IMR-90 (cell line): ENCODE measurements at regions not wholly inside any gene's neighbourhood (a gene's known extent, or its start where the extent isn't known, plus 50 kb on each side); places are given as distances from the start of the nearest gene placed in this dataset.

Source experiments
- ATAC-seq: fragments of 200-7000 bp; cut with Tn5 transposase; 2 replicates; pipeline ENCODE4 v1.9.1; 2020; ENCODE audit warnings: low read depth, mild to moderate bottlenecking, moderate library complexity
- BruUV-seq: library from RNA; stranded (reverse); fragments of 400-500 nt; replicated peaks from 2 replicates; lab custom pipeline; 2021; lab: Mats Ljungman, UMichigan
- CTCF ChIA-PET: fragments of 300-600 bp; formaldehyde crosslinking; extraction: SDS; loops from one replicate; lab custom pipeline; 2021; ENCODE audit warnings: antibody characterized with exemption; lab: Yijun Ruan, JAX
- POLR2A ChIA-PET: fragments of 300-600 bp; sonication (Branson Sonifier 250); formaldehyde crosslinking; loops from one replicate; lab custom pipeline; 2022; ENCODE audit warnings: antibody characterized with exemption; ENCODE audit not compliant: unreplicated experiment; lab: Charles Lee
- DNase-seq: peaks from one replicate; pipeline ENCODE4 v3.0.0; 2013
- H2AFZ ChIP-seq: replicated peaks from 2 replicates; pipeline ENCODE3; 2013; ENCODE audit warnings: low read length, mild to moderate bottlenecking; ENCODE audit not compliant: poor library complexity
- H2AK5ac ChIP-seq: 2 replicates; pipeline ENCODE4 v1.6.1; 2013; ENCODE audit warnings: low read depth, low read length, inconsistent platforms
- H2AK9ac ChIP-seq: replicated peaks from 2 replicates; pipeline ENCODE3; 2013; ENCODE audit warnings: mild to moderate bottlenecking, low read depth, low read length, moderate library complexity; ENCODE audit not compliant: poor library complexity
- H2BK120ac ChIP-seq: 2 replicates; pipeline ENCODE4 v1.6.1; 2013; ENCODE audit warnings: low read depth, low read length, inconsistent platforms
- H2BK15ac ChIP-seq: 3 replicates; pipeline ENCODE4 v1.6.1; 2013; ENCODE audit warnings: low read depth, low read length, inconsistent platforms
- H2BK20ac ChIP-seq: 2 replicates; pipeline ENCODE4 v1.6.1; 2013; ENCODE audit warnings: low read depth, mild to moderate bottlenecking, inconsistent platforms, low read length, moderate library complexity
- H2BK5ac ChIP-seq: 2 replicates; pipeline ENCODE4 v1.6.1; 2013; ENCODE audit warnings: mild to moderate bottlenecking, low read depth, low read length, inconsistent platforms; ENCODE audit not compliant: poor library complexity, severe bottlenecking
- H3K14ac ChIP-seq: replicated peaks from 2 replicates; pipeline ENCODE4 v1.6.1; 2013; ENCODE audit warnings: low read depth, low read length, inconsistent platforms
- H3K18ac ChIP-seq: 2 replicates; pipeline ENCODE4 v1.6.1; 2013; ENCODE audit warnings: low read depth, low read length, control low read depth
- H3K23ac ChIP-seq: 2 replicates; pipeline ENCODE4 v1.6.1; 2013; ENCODE audit warnings: low read depth, low read length, inconsistent platforms
- H3K27ac ChIP-seq: 2 replicates; pipeline ENCODE4 v1.5.1; 2013; ENCODE audit warnings: mild to moderate bottlenecking, control low read depth, low read length; ENCODE audit not compliant: insufficient read depth
- H3K27me3 ChIP-seq: 2 replicates; pipeline ENCODE4 v1.6.1; 2013; ENCODE audit warnings: low read length; ENCODE audit not compliant: control insufficient read depth, insufficient read depth
- H3K36me3 ChIP-seq: 2 replicates; pipeline ENCODE4 v1.6.1; 2013; ENCODE audit warnings: low read length, mixed read lengths; ENCODE audit not compliant: control insufficient read depth, insufficient read depth
- H3K4ac ChIP-seq: 2 replicates; pipeline ENCODE4 v1.6.1; 2013; ENCODE audit warnings: low read depth, low read length, inconsistent platforms
- H3K4me1 ChIP-seq: 2 replicates; pipeline ENCODE4 v1.6.1; 2013; ENCODE audit warnings: low read length, mixed read lengths; ENCODE audit not compliant: control insufficient read depth, insufficient read depth
- H3K4me2 ChIP-seq: 2 replicates; pipeline ENCODE4 v1.6.1; 2013; ENCODE audit warnings: low read depth, mild to moderate bottlenecking, control low read depth, low read length, moderate library complexity
- H3K4me3 ChIP-seq: 2 replicates; pipeline ENCODE4 v1.5.1; 2013; ENCODE audit warnings: low read depth, mild to moderate bottlenecking, control low read depth, low read length, moderate library complexity; ENCODE audit not compliant: insufficient read depth
- H3K56ac ChIP-seq: 2 replicates; pipeline ENCODE4 v1.6.1; 2013; ENCODE audit warnings: low read length, inconsistent platforms; ENCODE audit not compliant: insufficient read depth; ENCODE audit errors: extremely low read depth
- H3K79me1 ChIP-seq, 2 experiments: 2 replicates each; pipeline ENCODE4 v1.6.1; 2013; ENCODE audit warnings: low read length in 2 of 2, inconsistent platforms in 1 of 2, low read depth in 1 of 2
- H3K9ac ChIP-seq: 2 replicates; pipeline ENCODE4 v1.6.1; 2013; ENCODE audit warnings: low read depth, low read length, control low read depth
- H3K9me1 ChIP-seq: 2 replicates; pipeline ENCODE4 v1.6.1; 2013; ENCODE audit warnings: low read length, inconsistent platforms; ENCODE audit not compliant: insufficient read depth
- H3K9me3 ChIP-seq: 2 replicates; pipeline ENCODE4 v1.6.1; 2013; ENCODE audit warnings: low read length; ENCODE audit not compliant: control insufficient read depth, insufficient read depth
- H4K20me1 ChIP-seq: 2 replicates; pipeline ENCODE4 v1.6.1; 2013; ENCODE audit warnings: low read length, inconsistent platforms; ENCODE audit not compliant: insufficient read depth
- H4K5ac ChIP-seq: 2 replicates; pipeline ENCODE4 v1.6.1; 2013; ENCODE audit warnings: mild to moderate bottlenecking, low read depth, low read length, control low read depth
- H4K8ac ChIP-seq, 2 experiments: 2 replicates each; pipeline ENCODE4 v1.6.1; 2013; ENCODE audit warnings: low read depth in 2 of 2, low read length in 2 of 2, control low read depth in 1 of 2, inconsistent platforms in 1 of 2
- H4K91ac ChIP-seq: 2 replicates; pipeline ENCODE4 v1.6.1; 2013; ENCODE audit warnings: low read depth, low read length, inconsistent platforms; ENCODE audit not compliant: insufficient read depth
- BHLHE40 ChIP-seq: fragments of 150-350 bp; IDR thresholded peaks from 2 replicates; pipeline ENCODE4 v1.6.1; 2016; ENCODE audit warnings: mild to moderate bottlenecking, low read depth, low read length
- CEBPB ChIP-seq: IDR thresholded peaks from 2 replicates; pipeline ENCODE4 v1.6.1; 2012; ENCODE audit warnings: low read depth, low read length, improper control_type of control experiment
- CHD1 ChIP-seq: IDR thresholded peaks from 2 replicates; pipeline ENCODE4 v1.6.1; 2012; ENCODE audit warnings: low read depth, low read length, improper control_type of control experiment
- CTCF ChIP-seq: conservative IDR thresholded peaks from 2 replicates; pipeline ENCODE4 v1.5.1; 2012; ENCODE audit warnings: mild to moderate bottlenecking, low read depth, low read length, improper control_type of control experiment
- ELK1 ChIP-seq: fragments of 150-350 bp; IDR thresholded peaks from 2 replicates; pipeline ENCODE4 v1.6.1; 2016; ENCODE audit warnings: low read depth, mild to moderate bottlenecking, low read length, moderate library complexity, borderline replicate concordance
- FOS ChIP-seq: fragments of 150-350 bp; IDR thresholded peaks from 2 replicates; pipeline ENCODE4 v1.6.1; 2016; ENCODE audit warnings: low read depth, low read length
- MAFK ChIP-seq: IDR thresholded peaks from 2 replicates; pipeline ENCODE4 v1.6.1; 2012; ENCODE audit warnings: low read depth, low read length, improper control_type of control experiment
- MAZ ChIP-seq: IDR thresholded peaks from 2 replicates; pipeline ENCODE4 v1.6.1; 2012; ENCODE audit warnings: low read depth, mild to moderate bottlenecking, low read length, improper control_type of control experiment, moderate library complexity, borderline replicate concordance
- MXI1 ChIP-seq: IDR thresholded peaks from 2 replicates; pipeline ENCODE4 v1.6.1; 2012; ENCODE audit warnings: low read depth, mild to moderate bottlenecking, low read length, moderate library complexity, borderline replicate concordance
- NFE2L2 ChIP-seq: fragments of 150-350 bp; IDR thresholded peaks from 2 replicates; pipeline ENCODE4 v1.6.1; 2016; ENCODE audit warnings: low read depth, mild to moderate bottlenecking, low read length
- POLR2A ChIP-seq: IDR thresholded peaks from 2 replicates; pipeline ENCODE4 v1.6.1; 2012; ENCODE audit warnings: mild to moderate bottlenecking, low read depth, low read length
- RAD21 ChIP-seq: IDR thresholded peaks from 2 replicates; pipeline ENCODE4 v1.6.1; 2012; ENCODE audit warnings: low read length, improper control_type of control experiment
- RCOR1 ChIP-seq: IDR thresholded peaks from 2 replicates; pipeline ENCODE4 v1.6.1; 2012; ENCODE audit warnings: mild to moderate bottlenecking, low read length, improper control_type of control experiment; ENCODE audit not compliant: insufficient replicate concordance
- RFX5 ChIP-seq: IDR thresholded peaks from 2 replicates; pipeline ENCODE4 v1.8.0; 2012; ENCODE audit warnings: low read depth, mild to moderate bottlenecking, low read length, moderate library complexity
- SMC3 ChIP-seq: fragments of 150-350 bp; IDR thresholded peaks from 2 replicates; pipeline ENCODE4 v1.6.1; 2016; ENCODE audit warnings: low read depth, mild to moderate bottlenecking, antibody characterized with exemption, low read length, moderate library complexity
- USF2 ChIP-seq: fragments of 150-350 bp; IDR thresholded peaks from 2 replicates; pipeline ENCODE4 v1.6.1; 2017; ENCODE audit warnings: mild to moderate bottlenecking, antibody characterized with exemption, low read length, low read depth
- WGBS, 2 experiments: methylation state at CpG; one replicate each; pipeline versions ENCODE4 v1.1.5 to v1.1.7; 2013; ENCODE audit warnings: missing lambda C conversion rate in 2 of 2; ENCODE audit not compliant: insufficient read length in 1 of 2; ENCODE audit errors: extremely low coverage in 2 of 2; 5-methylcytosine and 5-hydroxymethylcytosine counted together
- dilution Hi-C: fragments of 300-500 bp; cut with HindIII; formaldehyde crosslinking; loops from one replicate; pipeline ENCODE4 v1.14.3; 2018; ENCODE audit warnings: low sequenced_read_pairs; ENCODE audit not compliant: unreplicated experiment
- in situ Hi-C: fragments of 300-500 bp; cut with MboI; formaldehyde crosslinking; loops from 3 replicates; pipeline ENCODE4 v1.14.3; 2019; ENCODE audit warnings: low sequenced_read_pairs, inconsistent platforms, mixed read lengths
- intact Hi-C: fragments of 100-400 bp; cut with micrococcal nuclease; formaldehyde crosslinking; loops from 2 replicates; pipeline ENCODE4 v1.10.0; 2022

GRCh38 chr2:196420143-196420542 lies 219.4 kb upstream of the CCDC150 start:
- intact Hi-C loops (no loop called here), dilution Hi-C loops (no loop called here), in situ Hi-C loops (no loop called here)
- Histone ChIP-seq H2BK20ac (no peak overlapping the region), H3K9me1 (no peaks in the 10 kb centered on the region), H3K9ac (no peak overlapping the region), H4K91ac (no peak overlapping the region), H2BK15ac (no peak overlapping the region), H4K5ac (no peak overlapping the region), H2AK5ac (no peak overlapping the region), H2AK9ac (no peak overlapping the region), H3K27ac (no peak overlapping the region), H2AFZ (no peak overlapping the region), H3K18ac (no peak overlapping the region), H3K4ac (no peak overlapping the region), H3K4me2 (no peak overlapping the region), H3K9me3 (no peaks in the 10 kb centered on the region), H3K14ac (no peak overlapping the region), H2BK5ac (no peak overlapping the region), H3K79me1 (no peaks in the 10 kb centered on the region), H3K4me3 (no peak overlapping the region), H3K23ac (no peak overlapping the region), H3K56ac (no peak overlapping the region), H3K36me3 (no peaks in the 10 kb centered on the region), H3K4me1 (no peaks in the 10 kb centered on the region), H4K8ac (no peak overlapping the region), H2BK120ac (no peak overlapping the region), H4K20me1 (no peaks in the 10 kb centered on the region), H3K27me3 (no peaks in the 10 kb centered on the region)
- BruUV-seq: no TSS peak
- TF ChIP-seq MAFK: no peak
- no peak for TF ChIP-seq MAZ
- no peak for TF ChIP-seq CEBPB
- TF ChIP-seq ELK1: no peak
- TF ChIP-seq RCOR1: no peak
- no peak for TF ChIP-seq BHLHE40
- TF ChIP-seq RFX5: no peak
- no peak for TF ChIP-seq USF2
- TF ChIP-seq POLR2A: no peak
- no peak for TF ChIP-seq CTCF
- no peak for TF ChIP-seq RAD21
- TF ChIP-seq MXI1: no peak
- no peak for TF ChIP-seq SMC3
- no peak for TF ChIP-seq CHD1
- TF ChIP-seq FOS: no peak
- no peak for TF ChIP-seq NFE2L2
- ChIA-PET CTCF (no interaction called here), POLR2A (no interaction called here)
- WGBS, 2 experiments: no CpG with 5 or more reads among the region's 3 CpGs
- ATAC-seq (no peak), DNase-seq (no peak)
